ENCODE measurements at regions not wholly inside any gene's neighbourhood (a gene's known extent, or its start where the extent isn't known, plus 50 kb on each side); places are given as distances from the start of the nearest gene placed in this dataset.

DNA sequence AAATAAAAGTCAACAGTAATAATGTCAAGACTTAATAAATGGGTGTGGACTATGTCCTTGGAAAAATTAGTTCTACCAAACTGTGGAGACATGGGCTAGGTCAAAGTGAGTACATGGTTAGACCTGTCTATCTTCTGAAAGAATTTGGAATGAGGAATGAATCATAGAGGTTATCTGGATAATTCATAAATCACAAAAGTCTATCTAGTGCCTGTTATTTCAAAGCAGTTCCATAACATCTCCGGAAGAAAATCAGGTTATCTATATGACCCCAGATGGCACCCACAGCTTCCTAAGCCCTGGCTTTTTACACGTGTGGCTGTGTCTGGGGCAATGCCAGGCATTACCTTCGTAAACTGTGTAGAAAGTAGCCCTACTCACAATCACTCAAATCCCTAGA is 272.0 kb downstream of the ETAA1 start:
- TF ChIP-seq, protein P1, sequence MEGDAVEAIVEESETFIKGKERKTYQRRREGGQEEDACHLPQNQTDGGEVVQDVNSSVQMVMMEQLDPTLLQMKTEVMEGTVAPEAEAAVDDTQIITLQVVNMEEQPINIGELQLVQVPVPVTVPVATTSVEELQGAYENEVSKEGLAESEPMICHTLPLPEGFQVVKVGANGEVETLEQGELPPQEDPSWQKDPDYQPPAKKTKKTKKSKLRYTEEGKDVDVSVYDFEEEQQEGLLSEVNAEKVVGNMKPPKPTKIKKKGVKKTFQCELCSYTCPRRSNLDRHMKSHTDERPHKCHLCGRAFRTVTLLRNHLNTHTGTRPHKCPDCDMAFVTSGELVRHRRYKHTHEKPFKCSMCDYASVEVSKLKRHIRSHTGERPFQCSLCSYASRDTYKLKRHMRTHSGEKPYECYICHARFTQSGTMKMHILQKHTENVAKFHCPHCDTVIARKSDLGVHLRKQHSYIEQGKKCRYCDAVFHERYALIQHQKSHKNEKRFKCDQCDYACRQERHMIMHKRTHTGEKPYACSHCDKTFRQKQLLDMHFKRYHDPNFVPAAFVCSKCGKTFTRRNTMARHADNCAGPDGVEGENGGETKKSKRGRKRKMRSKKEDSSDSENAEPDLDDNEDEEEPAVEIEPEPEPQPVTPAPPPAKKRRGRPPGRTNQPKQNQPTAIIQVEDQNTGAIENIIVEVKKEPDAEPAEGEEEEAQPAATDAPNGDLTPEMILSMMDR (IDR thresholded peaks at IDR 0.05): no peak
- no peak for TF ChIP-seq POLR2AphosphoS5 (IDR thresholded peaks at IDR 0.05)
- TF ChIP-seq EP300 (IDR thresholded peaks at IDR 0.05): no peak

Measured in sigmoid colon (tissue), 4 donors.